ENCODE measurements at regions not wholly inside any gene's neighbourhood (a gene's known extent, or its start where the extent isn't known, plus 50 kb on each side); places are given as distances from the start of the nearest gene placed in this dataset.
A peak's percentile ranks its signal among the peaks of the same experiment; 100 is the strongest.

DNA sequence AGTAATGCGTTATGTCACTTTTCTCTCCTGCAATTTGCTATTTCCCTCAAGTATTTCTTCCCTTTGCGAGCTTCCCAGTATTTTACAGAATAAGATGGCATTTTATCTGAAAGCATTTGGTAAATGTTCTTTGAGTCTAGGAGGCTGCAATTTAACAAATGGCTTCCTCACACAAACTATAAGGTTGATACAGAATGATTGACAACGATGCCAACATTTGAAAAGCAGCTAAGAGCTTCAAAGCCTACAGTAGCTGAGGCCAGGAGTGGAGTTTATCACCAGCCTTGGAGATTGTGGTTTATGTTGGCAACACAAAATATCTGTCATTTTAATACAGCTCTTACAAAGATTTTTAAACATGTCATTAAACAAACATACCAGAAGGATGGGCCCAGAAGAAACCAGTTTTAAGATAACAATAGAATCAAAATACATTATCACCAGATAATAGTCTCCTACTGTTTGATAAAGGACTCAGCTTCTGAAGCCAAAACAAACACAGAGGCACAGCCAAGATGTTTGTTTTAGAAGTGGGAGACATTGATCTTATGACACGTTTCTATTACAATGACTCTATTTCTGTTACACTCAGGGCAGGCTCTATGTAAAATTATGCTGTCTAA lies 711.4 kb upstream of the ACVR2A start (continued):
- no peak for TF ChIP-seq ZNF777 (tag by site-specific recombination; IDR thresholded peaks at IDR 0.05; ENCODE audit: borderline replicate concordance)
- TF ChIP-seq TCF7L2 (IDR thresholded peaks at IDR 0.05; ENCODE audit: borderline replicate concordance, low read depth, low read length), result peak; percentile 48; the same call in 1 of the 2 replicates
- no peak for TF ChIP-seq GFI1B (tag by site-specific recombination; IDR thresholded peaks at IDR 0.05)
- TF ChIP-seq ATF2 (tag by site-specific recombination; IDR thresholded peaks at IDR 0.05; ENCODE audit: low read depth), result no peak
- no peak for TF ChIP-seq YY1 (tag by site-specific recombination; IDR thresholded peaks at IDR 0.05)

DNA sequence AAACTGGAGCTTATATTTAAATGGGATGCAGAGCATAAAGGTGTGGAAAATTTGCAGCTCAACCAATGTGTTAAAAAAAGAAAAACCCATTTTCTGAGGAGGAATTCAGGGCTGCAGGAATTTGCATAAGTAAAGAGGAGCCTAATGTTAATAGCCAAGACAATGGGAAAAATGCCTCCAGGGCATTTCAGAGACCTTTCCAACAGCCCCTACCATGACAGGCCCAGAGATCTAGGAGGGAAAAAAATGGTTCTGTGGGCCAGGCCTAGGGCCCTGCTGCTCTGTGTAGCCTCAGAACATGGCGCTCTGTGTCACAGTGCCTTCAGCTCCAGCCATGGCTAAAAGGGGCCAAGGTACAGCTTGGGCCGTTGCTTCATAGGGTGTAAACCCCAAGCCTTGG lies 719.7 kb upstream of the ACVR2A start:
- Histone ChIP-seq H3K4me3 (ENCODE audit: low read depth, low read length) (no peak overlapping the region), H3K27ac (ENCODE audit: extremely low read depth, low read depth, low read length) (no peak overlapping the region), H3K9me3 (ENCODE audit: control insufficient read depth, insufficient read depth, low read depth, low read length) (no peaks in the 10 kb centered on the region), H3K36me3 (ENCODE audit: control insufficient read depth in 2 of 2, insufficient read depth in 1 of 2, low read length in 2 of 2) (no peaks in the 10 kb centered on the region), H3K4me1 (ENCODE audit: control insufficient read depth, insufficient read depth, low read length) (no peaks in the 10 kb centered on the region)
- ChIA-PET POLR2A (no interaction called here), CTCF (no interaction called here)
- TF ChIP-seq SCRT2 (tag by site-specific recombination; IDR thresholded peaks at IDR 0.05) (no peak), ZNF707 (tag by site-specific recombination; IDR thresholded peaks at IDR 0.05) (no peak), ZNF510 (tag by site-specific recombination; IDR thresholded peaks at IDR 0.05; ENCODE audit: insufficient replicate concordance) (no peak), TCF7L2 (IDR thresholded peaks at IDR 0.05; ENCODE audit: borderline replicate concordance, low read depth, low read length) (no peak), REST (tag by site-specific recombination; IDR thresholded peaks at IDR 0.05) (no peak), ZNF350 (tag by site-specific recombination; IDR thresholded peaks at IDR 0.05) (no peak), ZBTB7A (tag by site-specific recombination; IDR thresholded peaks at IDR 0.05; ENCODE audit: low read depth) (no peak)

DNA sequence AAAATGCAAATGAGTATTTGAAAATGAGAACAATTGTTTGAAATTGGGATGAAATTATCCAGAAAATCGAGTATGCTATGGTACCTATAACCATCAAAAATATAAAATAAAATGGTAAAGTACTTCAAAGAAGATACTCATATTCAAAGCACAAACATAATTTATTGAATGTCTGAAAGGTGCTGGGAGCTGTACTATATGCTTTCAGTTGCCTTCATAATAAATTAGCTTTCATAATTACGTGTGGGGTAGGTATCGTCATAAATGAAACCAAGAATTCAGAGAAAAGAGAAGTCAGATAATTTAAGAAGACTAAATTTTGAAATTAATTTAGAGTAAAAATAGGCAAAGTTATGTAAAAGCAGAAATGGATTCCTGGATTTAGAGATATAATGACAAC lies 721.9 kb upstream of the ACVR2A start:
- POLR2A ChIA-PET, result no interaction called here
- H3K4me1 ChIP-seq (ENCODE audit: control insufficient read depth, insufficient read depth, low read length), result no peaks in the 10 kb centered on the region
- no peak overlapping the region for H3K4me3 ChIP-seq (ENCODE audit: low read depth, low read length)
- CTCF ChIA-PET, result no interaction called here
- H3K36me3 ChIP-seq (ENCODE audit: control insufficient read depth in 2 of 2, insufficient read depth in 1 of 2, low read length in 2 of 2), result no peaks in the 10 kb centered on the region
- no peaks in the 10 kb centered on the region; the same call in 1 of the 2 replicates for H3K9me3 ChIP-seq (ENCODE audit: control insufficient read depth, insufficient read depth, low read depth, low read length)
- no peak overlapping the region for H3K27ac ChIP-seq (ENCODE audit: extremely low read depth, low read depth, low read length)
- no peak for TF ChIP-seq SCRT1 (tag by site-specific recombination; IDR thresholded peaks at IDR 0.05; ENCODE audit: borderline replicate concordance)
- no peak for TF ChIP-seq ZBTB21 (tag by site-specific recombination; IDR thresholded peaks at IDR 0.05)
- TF ChIP-seq ZNF416 (tag by site-specific recombination; IDR thresholded peaks at IDR 0.05), result no peak
- TF ChIP-seq ZNF133 (tag by site-specific recombination; IDR thresholded peaks at IDR 0.05), result no peak
- TF ChIP-seq ZBTB11 (tag by site-specific recombination; conservative IDR thresholded peaks at IDR 0.05; ENCODE audit: low read depth), result no peak
- TF ChIP-seq ZNF571 (tag by site-specific recombination; IDR thresholded peaks at IDR 0.05), result no peak
- TF ChIP-seq, protein P1, sequence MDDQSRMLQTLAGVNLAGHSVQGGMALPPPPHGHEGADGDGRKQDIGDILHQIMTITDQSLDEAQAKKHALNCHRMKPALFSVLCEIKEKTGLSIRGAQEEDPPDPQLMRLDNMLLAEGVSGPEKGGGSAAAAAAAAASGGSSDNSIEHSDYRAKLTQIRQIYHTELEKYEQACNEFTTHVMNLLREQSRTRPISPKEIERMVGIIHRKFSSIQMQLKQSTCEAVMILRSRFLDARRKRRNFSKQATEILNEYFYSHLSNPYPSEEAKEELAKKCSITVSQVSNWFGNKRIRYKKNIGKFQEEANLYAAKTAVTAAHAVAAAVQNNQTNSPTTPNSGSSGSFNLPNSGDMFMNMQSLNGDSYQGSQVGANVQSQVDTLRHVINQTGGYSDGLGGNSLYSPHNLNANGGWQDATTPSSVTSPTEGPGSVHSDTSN (CRISPR knock-in tag; IDR thresholded peaks at IDR 0.05), result no peak
- TF ChIP-seq ZNF701 (tag by site-specific recombination; IDR thresholded peaks at IDR 0.05), result no peak
- no peak for TF ChIP-seq WT1 (tag by site-specific recombination; IDR thresholded peaks at IDR 0.05)
- TF ChIP-seq ZNF423 (tag by site-specific recombination; IDR thresholded peaks at IDR 0.05), result no peak
- no peak for TF ChIP-seq ZNF555 (tag by site-specific recombination; conservative IDR thresholded peaks at IDR 0.05)
- TF ChIP-seq ZNF341 (tag by site-specific recombination; IDR thresholded peaks at IDR 0.05; ENCODE audit: low read depth), result no peak

All from HEK293 (cell line).